ENCODE measurements at regions not wholly inside any gene's neighbourhood (a gene's known extent, or its start where the extent isn't known, plus 50 kb on each side); places are given as distances from the start of the nearest gene placed in this dataset.

DNA sequence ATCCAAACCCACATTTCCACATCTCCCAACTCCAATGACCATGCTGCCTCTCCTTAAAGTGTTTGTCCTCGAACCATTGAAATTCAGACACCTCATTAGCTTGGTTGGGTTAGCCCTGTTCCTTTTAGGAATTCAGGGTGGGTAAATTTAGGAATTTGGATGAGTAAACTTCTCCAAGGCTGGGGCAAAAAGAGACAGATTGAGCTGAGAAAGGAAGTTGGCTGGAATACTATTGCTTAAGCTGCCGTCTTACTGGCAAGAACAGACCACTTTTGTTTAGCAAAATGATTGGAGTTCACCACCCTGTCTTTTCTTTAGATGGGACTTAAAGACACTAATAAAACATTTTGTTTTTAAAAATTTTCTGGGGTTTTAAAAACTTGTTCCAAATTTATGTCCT, 143.6 kb upstream of the GDNF start:
- H3F3A ChIP-seq (ENCODE audit: insufficient read depth): no peaks in the 10 kb centered on the region
- no peak overlapping the region for H3K27ac ChIP-seq
- no peak overlapping the region for H3K9ac ChIP-seq
- no peak overlapping the region for H3K4me3 ChIP-seq
- H3K9me2 ChIP-seq (ENCODE audit: insufficient read depth): no peaks in the 10 kb centered on the region
- 3 to 5% methylated on average over 2 of the region's 2 CpGs for WGBS, 2 experiments (ENCODE audit: low coverage in 1 of 2, low lambda C conversion rate in 2 of 2, missing lambda C conversion rate in 2 of 2)
- no peak for DNase-seq
- in situ Hi-C loops (cut with MboI): no loop called here
- no peaks in the 10 kb centered on the region for H4K20me1 ChIP-seq (ENCODE audit: insufficient read depth)
- H3K27me3 ChIP-seq (replicated peaks; ENCODE audit: insufficient read depth): peaks cover 27% of the 10 kb centered on the region; the same call in 1 of the 2 replicates
- H3K4me2 ChIP-seq (ENCODE audit: unreplicated experiment): no peak overlapping the region
- H3K79me2 ChIP-seq (ENCODE audit: insufficient read depth): no peaks in the 10 kb centered on the region
- no peaks in the 10 kb centered on the region for H3K36me3 ChIP-seq (ENCODE audit: low read depth)
- H3K4me1 ChIP-seq (ENCODE audit: insufficient read depth): no peaks in the 10 kb centered on the region
- no peak overlapping the region for H2AFZ ChIP-seq
- no peak for TF ChIP-seq EZH2 (IDR thresholded peaks at IDR 0.05; ENCODE audit: insufficient read depth, poor library complexity, severe bottlenecking)
- TF ChIP-seq EZH2phosphoT487 (IDR thresholded peaks at IDR 0.05; ENCODE audit: insufficient read depth, low read depth): no peak
- no peaks in the 10 kb centered on the region for H3K9me3 ChIP-seq (ENCODE audit: low read depth)

DNA sequence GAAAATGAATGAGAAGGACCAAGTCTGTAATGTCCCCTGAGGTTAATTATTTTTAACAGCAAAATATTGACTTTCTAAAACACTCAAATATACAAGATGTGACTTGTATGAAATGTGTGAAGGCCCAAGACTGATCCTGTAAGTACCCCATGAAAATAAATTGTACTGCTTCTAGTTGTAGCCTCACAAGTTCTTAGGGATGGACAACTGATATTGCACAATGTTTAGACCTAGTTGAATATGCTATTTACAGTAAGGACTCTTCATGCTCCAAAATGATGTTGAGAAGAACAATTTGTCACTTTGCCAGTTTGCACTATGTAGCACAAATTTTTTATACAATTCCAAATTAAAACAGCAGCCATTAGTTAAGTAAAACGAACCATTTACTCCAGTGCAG, 139.7 kb upstream of the GDNF start:
- in situ Hi-C loops (cut with MboI): no loop called here
- Histone ChIP-seq H3K27ac (no peak overlapping the region), H3K27me3 (replicated peaks; ENCODE audit: insufficient read depth) (0 out of 2 replicates have a peak, but pooled peaks cover 11% of the 10 kb centered on the region), H3K4me2 (ENCODE audit: unreplicated experiment) (no peak overlapping the region), H4K20me1 (ENCODE audit: insufficient read depth) (no peaks in the 10 kb centered on the region), H3K9me2 (ENCODE audit: insufficient read depth) (no peaks in the 10 kb centered on the region), H3K36me3 (ENCODE audit: low read depth) (no peaks in the 10 kb centered on the region), H3F3A (ENCODE audit: insufficient read depth) (no peaks in the 10 kb centered on the region), H3K9me3 (ENCODE audit: low read depth) (no peaks in the 10 kb centered on the region), H3K4me3 (no peak overlapping the region), H3K9ac (no peak overlapping the region), H3K79me2 (ENCODE audit: insufficient read depth) (no peaks in the 10 kb centered on the region), H2AFZ (no peak overlapping the region), H3K4me1 (ENCODE audit: insufficient read depth) (no peaks in the 10 kb centered on the region)
- TF ChIP-seq EZH2phosphoT487 (IDR thresholded peaks at IDR 0.05; ENCODE audit: insufficient read depth, low read depth) (no peak), EZH2 (IDR thresholded peaks at IDR 0.05; ENCODE audit: insufficient read depth, poor library complexity, severe bottlenecking) (no peak)
- DNase-seq: no peak
- 11 to 17% methylated on average over 1 of the region's 1 CpG for WGBS, 2 experiments (ENCODE audit: low coverage in 1 of 2, low lambda C conversion rate in 2 of 2, missing lambda C conversion rate in 2 of 2)

DNA sequence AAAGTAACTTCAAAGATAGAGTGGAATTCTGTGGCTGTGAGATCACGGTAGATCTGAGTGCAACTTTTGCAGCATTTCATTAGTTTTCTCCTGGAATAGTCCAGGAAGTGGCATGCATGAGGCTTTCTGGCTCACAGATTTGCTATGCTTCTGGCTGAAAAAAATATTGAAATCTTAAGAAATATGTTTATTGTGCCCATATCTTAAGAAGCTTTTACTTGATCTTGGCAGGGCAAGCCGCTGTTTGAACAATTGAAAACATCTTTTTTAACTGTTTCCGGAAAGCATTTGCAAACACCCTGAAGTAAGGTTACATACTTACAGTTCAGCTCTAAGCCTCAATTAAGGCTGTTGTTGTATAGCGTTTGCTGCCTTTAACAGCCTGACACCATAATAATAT, 135.7 kb upstream of the GDNF start:
- Histone ChIP-seq H3K36me3 (ENCODE audit: low read depth) (no peaks in the 10 kb centered on the region), H3K27me3 (replicated peaks; ENCODE audit: insufficient read depth) (peaks cover 27% of the 10 kb centered on the region; the same call in 1 of the 2 replicates), H4K20me1 (ENCODE audit: insufficient read depth) (no peaks in the 10 kb centered on the region), H3K9me3 (ENCODE audit: low read depth) (no peaks in the 10 kb centered on the region), H3K4me1 (ENCODE audit: insufficient read depth) (no peaks in the 10 kb centered on the region), H2AFZ (no peak overlapping the region), H3K4me3 (no peak overlapping the region), H3K27ac (no peak overlapping the region), H3K4me2 (ENCODE audit: unreplicated experiment) (no peak overlapping the region), H3K9me2 (ENCODE audit: insufficient read depth) (no peaks in the 10 kb centered on the region), H3K9ac (no peak overlapping the region), H3K79me2 (ENCODE audit: insufficient read depth) (no peaks in the 10 kb centered on the region), H3F3A (ENCODE audit: insufficient read depth) (no peaks in the 10 kb centered on the region)
- DNase-seq: no peak
- no peak for TF ChIP-seq EZH2phosphoT487 (IDR thresholded peaks at IDR 0.05; ENCODE audit: insufficient read depth, low read depth)
- no peak for TF ChIP-seq EZH2 (IDR thresholded peaks at IDR 0.05; ENCODE audit: insufficient read depth, poor library complexity, severe bottlenecking)
- WGBS, 2 experiments (ENCODE audit: low coverage in 1 of 2, low lambda C conversion rate in 2 of 2, missing lambda C conversion rate in 2 of 2): 1 to 2% methylated on average over 4 of the region's 4 CpGs
- in situ Hi-C loops (cut with MboI): no loop called here

DNA sequence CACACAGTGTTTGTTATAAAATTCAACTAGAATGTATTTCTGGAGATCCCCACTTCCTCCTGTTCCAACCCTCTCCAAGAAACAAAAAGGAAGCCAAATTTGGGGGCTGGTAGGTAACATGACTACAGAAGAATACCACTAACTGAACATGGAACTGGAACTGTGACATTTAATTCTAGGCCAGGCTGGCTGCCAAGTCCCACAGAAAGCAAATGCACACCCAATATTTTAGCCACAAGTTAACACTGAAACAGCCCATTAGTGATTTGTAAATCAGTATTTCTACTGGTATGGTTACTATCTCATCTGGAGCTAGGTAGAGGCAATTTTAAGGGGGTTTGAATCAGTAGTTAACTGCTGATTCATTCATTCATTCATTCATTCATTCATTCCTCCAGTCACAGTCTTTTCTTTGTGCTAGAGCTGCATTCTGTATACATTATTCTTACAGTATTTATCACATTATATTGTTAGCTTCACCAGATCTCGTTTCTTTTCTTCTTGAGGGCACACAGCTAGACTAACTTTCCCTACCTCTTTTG, 131.7 kb upstream of the GDNF start:
- no peaks in the 10 kb centered on the region for H3K9me2 ChIP-seq (ENCODE audit: insufficient read depth)
- no peak overlapping the region for H3K27ac ChIP-seq
- no peaks in the 10 kb centered on the region for H3K9me3 ChIP-seq (ENCODE audit: low read depth)
- peaks cover 36% of the 10 kb centered on the region for H3K27me3 ChIP-seq (replicated peaks; ENCODE audit: insufficient read depth)
- no peak overlapping the region for H3K4me3 ChIP-seq
- no peak overlapping the region for H3K9ac ChIP-seq
- WGBS, 2 experiments (ENCODE audit: low coverage in 1 of 2, low lambda C conversion rate in 2 of 2, missing lambda C conversion rate in 2 of 2): 32 to 46% methylated on average over 1 of the region's 1 CpG
- TF ChIP-seq EZH2phosphoT487 (IDR thresholded peaks at IDR 0.05; ENCODE audit: insufficient read depth, low read depth) (no peak), EZH2 (IDR thresholded peaks at IDR 0.05; ENCODE audit: insufficient read depth, poor library complexity, severe bottlenecking) (no peak)
- H3K36me3 ChIP-seq (ENCODE audit: low read depth): no peaks in the 10 kb centered on the region
- H3F3A ChIP-seq (ENCODE audit: insufficient read depth): no peaks in the 10 kb centered on the region
- H3K4me2 ChIP-seq (ENCODE audit: unreplicated experiment): no peak overlapping the region
- no peak for DNase-seq
- no peaks in the 10 kb centered on the region for H3K4me1 ChIP-seq (ENCODE audit: insufficient read depth)
- no peak overlapping the region for H2AFZ ChIP-seq
- no peaks in the 10 kb centered on the region for H3K79me2 ChIP-seq (ENCODE audit: insufficient read depth)
- in situ Hi-C loops (cut with MboI): no loop called here
- no peaks in the 10 kb centered on the region for H4K20me1 ChIP-seq (ENCODE audit: insufficient read depth)

DNA sequence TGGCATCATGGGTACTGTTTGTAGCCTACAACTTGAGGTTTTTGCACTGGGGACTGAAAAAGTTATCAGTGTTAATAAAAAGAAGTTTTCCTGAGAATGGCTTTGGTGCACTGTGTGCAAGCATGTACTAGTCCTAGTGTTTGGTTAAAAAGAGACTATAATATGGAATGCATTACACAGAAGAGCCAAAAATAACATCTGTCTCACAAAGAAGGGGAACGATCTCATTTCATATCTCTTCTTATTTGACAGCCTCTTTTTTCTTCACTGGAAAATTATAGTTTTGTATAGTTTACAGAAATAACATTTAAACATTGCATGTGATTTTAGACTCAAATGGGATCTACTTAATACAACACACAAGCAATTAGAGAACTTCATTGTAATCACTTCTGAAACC, 127.0 kb upstream of the GDNF start:
- Histone ChIP-seq H2AFZ (no peak overlapping the region), H3K27me3 (replicated peaks; ENCODE audit: insufficient read depth) (peaks cover 18% of the 10 kb centered on the region), H3K79me2 (ENCODE audit: insufficient read depth) (no peaks in the 10 kb centered on the region), H3K4me2 (ENCODE audit: unreplicated experiment) (no peak overlapping the region), H3F3A (ENCODE audit: insufficient read depth) (no peaks in the 10 kb centered on the region), H3K9ac (no peak overlapping the region), H3K9me3 (ENCODE audit: low read depth) (no peaks in the 10 kb centered on the region), H3K4me1 (ENCODE audit: insufficient read depth) (no peaks in the 10 kb centered on the region), H3K9me2 (ENCODE audit: insufficient read depth) (no peaks in the 10 kb centered on the region), H3K27ac (no peak overlapping the region), H3K4me3 (no peak overlapping the region), H3K36me3 (ENCODE audit: low read depth) (no peaks in the 10 kb centered on the region), H4K20me1 (ENCODE audit: insufficient read depth) (no peaks in the 10 kb centered on the region)
- in situ Hi-C loops (cut with MboI): no loop called here
- 0 to 3% methylated on average over 1 of the region's 1 CpG for WGBS, 2 experiments (ENCODE audit: low coverage in 1 of 2, low lambda C conversion rate in 2 of 2, missing lambda C conversion rate in 2 of 2)
- DNase-seq: no peak
- TF ChIP-seq EZH2phosphoT487 (IDR thresholded peaks at IDR 0.05; ENCODE audit: insufficient read depth, low read depth): no peak
- no peak for TF ChIP-seq EZH2 (IDR thresholded peaks at IDR 0.05; ENCODE audit: insufficient read depth, poor library complexity, severe bottlenecking)

All from GM23248 (cell line).